Right ventricle myocardium inferior (tissue), 1 donor: ENCODE measurements at regions not wholly inside any gene's neighbourhood (a gene's known extent, or its start where the extent isn't known, plus 50 kb on each side); places are given as distances from the start of the nearest gene placed in this dataset.

Experiments
- ATAC-seq: fragments of 200-7000 bp; cut with Tn5 transposase; one replicate; pipeline ENCODE4 v1.9.1; 2020; ENCODE audit warnings: mild to moderate bottlenecking, moderate library complexity
- DNase-seq: peaks from one replicate; pipeline ENCODE4 v3.0.0; 2021; ENCODE audit errors: missing footprints
- intact Hi-C: fragments of 100-400 bp; cut with DNase I; formaldehyde crosslinking; loops from one replicate; pipeline ENCODE4 v1.11.0; 2022
- donor health status: DM: no; HTN: yes; CAD: no; lungs with severe emphysema.

GRCh38 chr2:7813541-7814292 is 868.1 kb upstream of the ID2 start:
- intact Hi-C loops, result no loop called here
- ATAC-seq (no peak), DNase-seq (no peak)

- DNase-seq, result no peak
- no peak for ATAC-seq
- intact Hi-C loops, result no loop called here
Measured at GRCh38 chr2:7815726-7816125, 866.1 kb upstream of the ID2 start.

DNA sequence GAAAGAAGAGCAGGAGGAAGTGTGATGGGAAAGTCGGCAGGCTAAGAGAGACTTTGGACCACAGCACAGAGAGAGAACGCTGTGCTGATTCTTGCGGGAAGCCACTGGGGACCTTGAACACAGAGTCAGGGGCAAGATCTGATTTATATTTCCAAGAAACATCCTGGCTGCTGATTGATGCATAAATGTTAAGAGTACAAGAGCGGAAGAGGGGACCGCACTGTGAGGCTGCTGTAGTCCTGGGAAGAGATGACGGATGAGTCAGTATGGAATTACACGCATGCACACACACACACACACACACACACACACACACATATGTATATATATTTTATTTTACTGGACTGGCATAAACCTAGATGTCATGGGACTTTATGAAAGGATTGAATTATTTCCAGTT is 865.6 kb upstream of the ID2 start:
- intact Hi-C loops, result no loop called here
- DNase-seq (no peak), ATAC-seq (no peak)

GRCh38 chr2:7816944-7817343 is 864.9 kb upstream of the ID2 start:
- intact Hi-C loops, result no loop called here
- DNase-seq (no peak), ATAC-seq (no peak)

GRCh38 chr2:7819316-7819715 is 862.5 kb upstream of the ID2 start:
- DNase-seq (no peak), ATAC-seq (no peak)
- intact Hi-C loops, result no loop called here

DNA sequence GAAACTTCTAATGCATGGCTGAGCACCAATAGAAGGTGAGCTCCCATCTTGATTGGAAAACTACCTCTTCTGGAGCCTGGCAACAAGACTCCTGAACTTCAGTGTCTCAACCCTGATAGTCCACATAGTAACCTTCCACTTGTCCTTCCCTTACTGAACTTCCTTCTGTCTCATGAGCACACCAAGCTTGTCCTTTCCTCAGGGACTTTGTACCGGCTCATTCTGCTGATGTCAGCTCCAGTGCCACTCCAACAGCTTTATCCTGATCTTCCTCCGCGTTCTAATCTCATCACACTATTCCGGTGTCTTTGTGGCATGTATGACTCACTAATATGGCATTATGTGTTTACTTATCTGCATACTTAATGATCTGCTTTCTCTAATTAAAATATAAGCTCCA is 862.0 kb upstream of the ID2 start:
- intact Hi-C loops, result no loop called here
- DNase-seq (no peak), ATAC-seq (no peak)

DNA sequence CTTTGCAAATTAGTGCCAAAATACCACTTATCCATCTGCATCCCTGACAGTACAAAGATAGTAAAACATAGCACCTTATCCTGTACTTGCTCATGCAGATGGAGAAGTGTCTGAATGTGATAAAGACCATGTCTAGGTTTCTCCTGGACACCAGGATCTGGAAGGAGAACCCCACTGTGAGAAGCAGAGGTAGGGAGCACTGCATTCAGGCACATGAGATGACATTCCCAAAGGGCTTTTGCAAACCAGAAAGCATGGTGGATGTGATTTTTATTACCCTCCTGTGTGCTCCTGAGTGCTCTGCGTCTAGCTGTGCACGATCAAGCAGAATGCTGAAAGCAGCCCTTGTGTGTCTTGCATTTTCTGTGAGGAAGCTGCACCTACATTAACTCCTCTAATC is 857.6 kb upstream of the ID2 start:
- intact Hi-C loops, result no loop called here
- no peak for DNase-seq
- no peak for ATAC-seq

GRCh38 chr2:7825591-7826312 is 856.1 kb upstream of the ID2 start:
- ATAC-seq (no peak), DNase-seq (no peak)
- intact Hi-C loops, result no loop called here

- DNase-seq (no peak), ATAC-seq (no peak)
- intact Hi-C loops, result no loop called here
Measured at GRCh38 chr2:7826656-7827055, 855.2 kb upstream of the ID2 start.

DNA sequence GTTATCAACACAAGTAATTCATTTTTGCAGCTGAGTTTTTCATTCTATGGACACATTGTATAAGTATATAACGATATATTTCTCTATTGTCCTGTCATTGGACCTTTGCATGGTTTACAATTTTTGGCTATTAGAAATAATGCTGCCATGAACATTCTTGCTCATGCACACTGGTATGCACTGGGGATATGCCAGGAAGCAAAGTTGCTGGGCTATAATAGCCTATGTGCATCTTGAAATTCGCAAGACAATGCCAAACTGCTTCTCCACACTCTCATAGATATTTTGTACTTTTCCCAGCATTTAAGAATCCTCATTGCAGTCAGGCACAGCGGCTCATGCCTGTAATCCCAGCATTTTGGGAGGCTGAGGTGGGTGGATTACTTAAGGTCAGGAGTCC is 852.6 kb upstream of the ID2 start:
- intact Hi-C loops, result no loop called here
- DNase-seq (no peak), ATAC-seq (no peak)

- DNase-seq (no peak), ATAC-seq (no peak)
- intact Hi-C loops, result no loop called here
Measured at GRCh38 chr2:7830616-7831015, 851.2 kb upstream of the ID2 start.

- intact Hi-C loops, result no loop called here
- ATAC-seq (no peak), DNase-seq (no peak)
Measured at GRCh38 chr2:7835151-7835550, 846.7 kb upstream of the ID2 start.

- ATAC-seq, result no peak
- no peak for DNase-seq
- intact Hi-C loops, result no loop called here
Measured at GRCh38 chr2:7835693-7836680, 845.9 kb upstream of the ID2 start.

DNA sequence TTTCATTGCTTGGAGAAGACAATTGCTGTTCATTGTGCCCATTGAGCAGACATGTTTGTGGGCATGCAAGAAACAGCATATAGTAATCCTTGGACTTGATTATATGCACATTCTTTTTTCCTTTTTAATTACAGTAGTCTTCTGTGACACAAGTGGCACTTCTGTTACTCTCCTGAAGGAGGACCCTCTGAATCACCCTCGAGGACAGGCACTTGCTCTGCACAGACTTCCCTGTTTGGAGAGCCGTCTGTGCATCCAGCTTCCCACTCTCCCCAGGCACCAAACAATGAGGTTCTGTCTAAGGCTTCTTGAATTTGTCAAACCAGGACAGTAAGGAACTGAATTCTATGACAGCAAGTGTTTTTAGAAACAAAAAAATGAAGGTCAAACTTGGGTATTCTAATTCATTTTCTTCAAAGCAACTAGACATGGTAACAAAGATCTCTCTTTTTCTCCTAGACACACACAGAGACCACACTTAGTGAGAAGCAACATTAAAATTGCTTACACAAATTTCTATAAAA is 844.6 kb upstream of the ID2 start:
- no peak for ATAC-seq
- intact Hi-C loops, result no loop called here
- no peak for DNase-seq

DNA sequence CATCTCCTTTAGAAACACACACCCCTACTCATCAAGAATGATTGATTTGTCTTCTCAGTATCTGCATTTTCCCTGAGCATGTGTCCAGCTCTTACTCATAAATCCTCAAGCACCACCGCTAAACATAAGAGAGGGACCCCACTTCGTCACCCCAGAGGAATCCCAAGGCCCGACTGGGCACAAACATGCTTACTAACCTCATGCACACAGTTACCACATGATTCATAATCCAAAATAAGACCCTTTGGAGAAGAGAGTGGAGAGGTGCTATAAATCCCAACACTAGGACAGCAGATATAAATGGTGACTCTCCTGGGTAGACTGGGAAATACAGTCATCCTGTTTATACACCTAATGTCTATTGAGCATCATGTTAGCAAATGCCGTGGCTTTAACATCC is 843.2 kb upstream of the ID2 start:
- DNase-seq (no peak), ATAC-seq (no peak)
- intact Hi-C loops, result no loop called here

- no peak for DNase-seq
- intact Hi-C loops, result no loop called here
- no peak for ATAC-seq
Measured at GRCh38 chr2:7840651-7841380, 841.0 kb upstream of the ID2 start.

DNA sequence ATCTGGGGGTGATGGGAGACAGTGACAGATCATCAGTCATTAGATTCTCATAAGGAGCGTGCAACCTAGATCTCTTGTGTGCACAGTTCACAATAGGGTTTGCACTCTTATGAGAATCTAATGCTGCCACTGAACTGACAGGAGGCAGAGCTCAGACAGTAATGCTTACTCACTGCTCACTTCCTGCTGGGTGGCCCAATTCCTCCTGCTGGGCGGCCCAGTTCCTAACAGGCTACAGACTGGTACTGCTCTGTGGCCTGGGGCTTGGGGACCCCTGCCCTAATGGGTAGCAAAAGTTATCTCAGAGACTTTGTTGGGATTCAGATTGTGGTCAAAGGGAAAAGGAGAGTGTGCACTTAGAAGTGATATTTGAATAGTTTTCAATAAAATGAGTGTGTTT is 840.1 kb upstream of the ID2 start:
- DNase-seq (no peak), ATAC-seq (no peak)
- intact Hi-C loops, result no loop called here

- DNase-seq (no peak), ATAC-seq (no peak)
- intact Hi-C loops, result no loop called here
Measured at GRCh38 chr2:7844414-7844965, 837.4 kb upstream of the ID2 start.
